ENCODE measurements at regions not wholly inside any gene's neighbourhood (a gene's known extent, or its start where the extent isn't known, plus 50 kb on each side); places are given as distances from the start of the nearest gene placed in this dataset.

DNA sequence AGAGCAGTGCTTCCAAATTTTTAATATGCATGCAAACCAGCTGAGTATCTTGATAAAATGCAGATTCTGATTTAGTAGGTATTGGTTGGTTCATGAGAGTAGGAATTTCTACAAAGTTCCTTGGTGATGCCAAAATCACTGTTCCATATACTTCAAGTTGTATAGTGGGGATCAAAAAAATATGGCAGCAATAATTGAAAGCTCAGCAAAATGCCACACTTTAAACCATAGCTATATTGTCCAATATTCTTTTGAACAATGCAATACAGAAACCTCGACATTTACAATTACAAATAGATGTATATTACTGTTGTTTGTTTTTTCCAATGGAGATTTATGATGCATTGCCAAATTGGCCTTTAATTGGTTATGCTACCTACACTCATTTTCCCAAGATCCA, 55.7 kb upstream of the NCAM2 start:
- no peak for DNase-seq (ENCODE audit: low read depth)
- TF ChIP-seq, protein P1, sequence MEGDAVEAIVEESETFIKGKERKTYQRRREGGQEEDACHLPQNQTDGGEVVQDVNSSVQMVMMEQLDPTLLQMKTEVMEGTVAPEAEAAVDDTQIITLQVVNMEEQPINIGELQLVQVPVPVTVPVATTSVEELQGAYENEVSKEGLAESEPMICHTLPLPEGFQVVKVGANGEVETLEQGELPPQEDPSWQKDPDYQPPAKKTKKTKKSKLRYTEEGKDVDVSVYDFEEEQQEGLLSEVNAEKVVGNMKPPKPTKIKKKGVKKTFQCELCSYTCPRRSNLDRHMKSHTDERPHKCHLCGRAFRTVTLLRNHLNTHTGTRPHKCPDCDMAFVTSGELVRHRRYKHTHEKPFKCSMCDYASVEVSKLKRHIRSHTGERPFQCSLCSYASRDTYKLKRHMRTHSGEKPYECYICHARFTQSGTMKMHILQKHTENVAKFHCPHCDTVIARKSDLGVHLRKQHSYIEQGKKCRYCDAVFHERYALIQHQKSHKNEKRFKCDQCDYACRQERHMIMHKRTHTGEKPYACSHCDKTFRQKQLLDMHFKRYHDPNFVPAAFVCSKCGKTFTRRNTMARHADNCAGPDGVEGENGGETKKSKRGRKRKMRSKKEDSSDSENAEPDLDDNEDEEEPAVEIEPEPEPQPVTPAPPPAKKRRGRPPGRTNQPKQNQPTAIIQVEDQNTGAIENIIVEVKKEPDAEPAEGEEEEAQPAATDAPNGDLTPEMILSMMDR (conservative IDR thresholded peaks at IDR 0.05; ENCODE audit: low read depth, low read length), result no peak
- no peak overlapping the region for H3K4me3 ChIP-seq (ENCODE audit: low read length)

DNA sequence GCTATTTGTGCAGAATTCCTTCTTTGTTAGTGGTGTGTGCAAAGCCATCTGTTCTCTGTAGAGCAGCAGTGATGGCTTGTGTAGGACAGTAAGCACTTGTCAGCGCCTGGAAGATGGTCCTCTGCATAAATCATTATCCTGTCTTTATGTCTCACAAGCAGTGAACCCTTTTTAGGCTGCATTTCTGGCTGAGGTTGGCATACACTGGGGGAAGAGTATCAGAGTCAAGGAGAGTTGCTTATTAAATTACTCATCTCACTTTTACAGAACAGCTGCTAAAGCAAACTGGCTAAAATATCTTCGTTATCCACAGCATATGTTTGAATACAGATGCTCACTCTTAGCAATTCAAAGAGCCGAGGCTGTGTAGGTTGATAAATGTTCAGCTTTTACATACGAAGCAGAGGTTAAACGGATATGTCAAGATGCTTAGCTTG, 54.6 kb upstream of the NCAM2 start:
- no peak overlapping the region for H3K4me3 ChIP-seq (ENCODE audit: low read length)
- TF ChIP-seq, protein P1 (conservative IDR thresholded peaks at IDR 0.05; ENCODE audit: low read depth, low read length), result no peak
- no peak for DNase-seq (ENCODE audit: low read depth)

DNA sequence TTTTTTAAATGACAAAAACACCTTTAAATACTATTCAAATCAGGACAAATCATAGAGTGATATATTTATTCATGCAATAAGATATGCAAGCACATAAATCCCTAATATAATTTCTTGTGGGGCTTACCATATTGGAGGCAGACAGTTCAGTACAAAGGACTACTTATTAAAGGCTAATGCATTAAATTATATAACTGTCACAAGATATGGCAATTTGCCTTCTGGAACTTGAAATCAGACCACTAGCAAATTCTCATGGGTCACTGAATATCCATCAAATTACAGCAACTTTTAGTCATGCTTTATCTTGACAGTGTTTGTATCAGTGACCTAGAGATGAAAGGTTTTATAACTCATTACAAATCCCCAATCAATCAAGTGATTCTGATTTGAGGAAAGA, 54.1 kb upstream of the NCAM2 start:
- TF ChIP-seq, protein P1 (conservative IDR thresholded peaks at IDR 0.05; ENCODE audit: low read depth, low read length), result no peak
- DNase-seq (ENCODE audit: low read depth), result no peak
- no peak overlapping the region for H3K4me3 ChIP-seq (ENCODE audit: low read length)

DNA sequence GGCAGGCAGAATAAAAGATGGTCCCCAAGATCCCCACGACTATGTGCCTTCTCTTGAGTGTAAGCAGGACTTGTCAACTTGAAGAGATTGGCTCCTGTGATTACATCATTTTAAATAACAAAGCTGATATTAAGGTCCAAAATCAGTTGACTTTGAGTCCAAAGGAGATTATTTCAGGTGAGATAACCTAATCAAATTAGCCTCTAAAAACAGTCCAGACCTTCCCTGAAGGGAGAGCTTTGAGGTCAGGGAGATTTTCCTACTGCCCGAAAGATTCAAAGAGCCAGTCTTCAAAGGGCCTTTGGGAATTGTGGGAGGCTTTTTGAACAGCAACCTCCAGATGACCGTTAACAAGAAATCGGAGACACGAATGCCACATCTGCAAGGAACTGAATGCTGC, 51.5 kb upstream of the NCAM2 start:
- TF ChIP-seq, protein P1 (conservative IDR thresholded peaks at IDR 0.05; ENCODE audit: low read depth, low read length), result no peak
- DNase-seq (ENCODE audit: low read depth), result no peak
- H3K4me3 ChIP-seq (ENCODE audit: low read length), result no peak overlapping the region
